Cardiac fibroblast (primary cell): ENCODE measurements at regions not wholly inside any gene's neighbourhood (a gene's known extent, or its start where the extent isn't known, plus 50 kb on each side); places are given as distances from the start of the nearest gene placed in this dataset.

Source experiments
- DNase-seq, 2 donors: peaks; one replicate each; pipeline versions ENCODE4 v3.0.0 to v3.0.0-alpha.2; 2010; ENCODE audit warnings: low read depth in 2 of 2
- H3K4me3 ChIP-seq, 2 donors: replicated peaks in 1 of 2; 1 replicate in 1 of 2; 2 replicates in 1 of 2; pipeline ENCODE4 v1.5.1; 2011; ENCODE audit warnings: low read depth in 2 of 2, low read length in 2 of 2, mild to moderate bottlenecking in 2 of 2, moderate library complexity in 1 of 2
- CTCF ChIP-seq: IDR thresholded peaks from one replicate; pipeline ENCODE4 v1.5.1; 2011; ENCODE audit warnings: low read depth, mild to moderate bottlenecking, low read length, inconsistent platforms

- no peak overlapping the region for H3K4me3 ChIP-seq
- no peak for TF ChIP-seq CTCF
- no peak for DNase-seq
Measured at GRCh38 chr4:63742882-63743281, 666.4 kb downstream of the TECRL start.

- no peak overlapping the region for H3K4me3 ChIP-seq
- no peak for DNase-seq
- TF ChIP-seq CTCF = no peak
Measured at GRCh38 chr4:63729519-63729918, 679.7 kb downstream of the TECRL start.

GRCh38 chr4:63728480-63729177, 680.6 kb downstream of the TECRL start:
- no peak for TF ChIP-seq CTCF
- no peak overlapping the region for H3K4me3 ChIP-seq
- DNase-seq = no peak

- DNase-seq = peak; percentile 14 to 15
- no peak for TF ChIP-seq CTCF
- no peak overlapping the region for H3K4me3 ChIP-seq
Measured at GRCh38 chr4:63717384-63717783, 691.9 kb downstream of the TECRL start.

- no peak for TF ChIP-seq CTCF
- no peak for DNase-seq
- no peak overlapping the region for H3K4me3 ChIP-seq
Measured at GRCh38 chr4:63708661-63709060, 700.6 kb downstream of the TECRL start.

GRCh38 chr4:63700569-63700968, 708.7 kb downstream of the TECRL start:
- DNase-seq = no peak
- TF ChIP-seq CTCF = no peak
- H3K4me3 ChIP-seq = no peak overlapping the region

GRCh38 chr4:63693321-63693720, 715.9 kb downstream of the TECRL start:
- TF ChIP-seq CTCF = no peak
- DNase-seq = peak; percentile 2 to 33
- no peak overlapping the region for H3K4me3 ChIP-seq
